OCI-LY7 (cell line): ENCODE measurements at regions not wholly inside any gene's neighbourhood (a gene's known extent, or its start where the extent isn't known, plus 50 kb on each side); places are given as distances from the start of the nearest gene placed in this dataset.

ENCODE experiments used
- BruUV-seq: library from RNA; stranded (reverse); fragments of 400-500 nt; replicated peaks from 2 replicates; lab custom pipeline; 2021; lab: Mats Ljungman, UMichigan
- CTCF ChIA-PET: fragments of 300-600 bp; sonication (Branson Sonifier 250); formaldehyde crosslinking; loops from one replicate; lab custom pipeline; 2022; ENCODE audit warnings: antibody characterized with exemption; ENCODE audit not compliant: unreplicated experiment; lab: Charles Lee
- POLR2A ChIA-PET: fragments of 300-600 bp; sonication (Branson Sonifier 250); formaldehyde crosslinking; loops from one replicate; lab custom pipeline; 2022; ENCODE audit warnings: antibody characterized with exemption; lab: Charles Lee
- DNase-seq: peaks from one replicate; pipeline ENCODE4 v3.0.0-alpha.2; 2015; ENCODE audit warnings: low spot score
- H2AFZ ChIP-seq: fragments of 200-600 bp; sonication (generic), shearing (Covaris generic); 2 replicates; pipeline ENCODE4 v1.6.1; 2014; ENCODE audit warnings: mild to moderate bottlenecking, antibody characterized with exemption, low read length, moderate library complexity
- H3K27ac ChIP-seq: fragments of 200-600 bp; sonication (generic); 2 replicates; pipeline ENCODE4 v1.5.1; 2014; ENCODE audit warnings: mixed run types, low read depth, mild to moderate bottlenecking, moderate library complexity, low read length, inconsistent platforms; ENCODE audit not compliant: poor library complexity, severe bottlenecking
- H3K36me3 ChIP-seq: fragments of 200-600 bp; sonication (generic); 2 replicates; pipeline ENCODE4 v1.6.1; 2014; ENCODE audit warnings: mild to moderate bottlenecking, antibody characterized with exemption, low read length, moderate library complexity, mixed read lengths; ENCODE audit not compliant: insufficient read depth
- H3K4me1 ChIP-seq: fragments of 200-600 bp; sonication (generic); 2 replicates; pipeline ENCODE4 v1.5.1; 2014; ENCODE audit warnings: mild to moderate bottlenecking, low read length; ENCODE audit not compliant: insufficient read depth, poor library complexity, severe bottlenecking
- H3K4me2 ChIP-seq: fragments of 200-600 bp; sonication (generic); 2 replicates; pipeline ENCODE4 v1.6.1; 2014; ENCODE audit warnings: mild to moderate bottlenecking, low read length
- H3K4me3 ChIP-seq: fragments of 200-600 bp; sonication (generic); 2 replicates; pipeline ENCODE4 v1.5.1; 2014; ENCODE audit warnings: mild to moderate bottlenecking, low read depth, low read length; ENCODE audit not compliant: poor library complexity, severe bottlenecking
- H3K79me2 ChIP-seq: fragments of 200-600 bp; sonication (generic); 2 replicates; pipeline ENCODE4 v1.6.1; 2016; ENCODE audit warnings: low read depth, mild to moderate bottlenecking, low read length, moderate library complexity, mixed read lengths; ENCODE audit not compliant: insufficient read depth
- H3K9me2 ChIP-seq: fragments of 200-600 bp; sonication (generic); 2 replicates; pipeline ENCODE4 v1.6.1; 2016; ENCODE audit warnings: mild to moderate bottlenecking, low read length, mixed read lengths; ENCODE audit not compliant: insufficient read depth
- H3K9me3 ChIP-seq: fragments of 200-600 bp; sonication (generic); 2 replicates; pipeline ENCODE4 v1.6.1; 2014; ENCODE audit warnings: mild to moderate bottlenecking, mixed run types, low read length, mixed read lengths
- H4K20me1 ChIP-seq: fragments of 200-600 bp; sonication (generic); 2 replicates; pipeline ENCODE4 v1.6.1; 2014; ENCODE audit warnings: mild to moderate bottlenecking, antibody characterized with exemption, low read length, moderate library complexity, mixed read lengths; ENCODE audit not compliant: insufficient read depth
- CTCF ChIP-seq: fragments of 200-600 bp; sonication (generic); conservative IDR thresholded peaks from 2 replicates; pipeline ENCODE4 v1.5.1; 2014; ENCODE audit warnings: mild to moderate bottlenecking, antibody characterized with exemption, low read length, moderate library complexity, mixed read lengths
- EZH2phosphoT487 ChIP-seq: fragments of 200-600 bp; sonication (generic); IDR thresholded peaks from 2 replicates; pipeline ENCODE4 v1.6.1; 2018; ENCODE audit warnings: low read depth, borderline replicate concordance, mild to moderate bottlenecking, mixed run types, antibody characterized with exemption, low read length, moderate library complexity, mixed read lengths
- intact Hi-C: fragments of 100-400 bp; cut with micrococcal nuclease; formaldehyde crosslinking; loops from one replicate; pipeline ENCODE4 v1.10.0; 2022; ENCODE audit not compliant: unreplicated experiment

GRCh38 chr18:8507361-8507760 lies 101.9 kb upstream of the RAB12 start:
- Histone ChIP-seq H2AFZ (no peak overlapping the region), H3K9me2 (no peaks in the 10 kb centered on the region), H3K27ac (no peak overlapping the region), H3K4me3 (no peak overlapping the region), H4K20me1 (no peaks in the 10 kb centered on the region), H3K9me3 (no peaks in the 10 kb centered on the region), H3K4me2 (no peak overlapping the region), H3K36me3 (no peaks in the 10 kb centered on the region), H3K4me1 (no peaks in the 10 kb centered on the region), H3K79me2 (no peaks in the 10 kb centered on the region)
- no TSS peak for BruUV-seq
- DNase-seq, result peak; percentile 14
- ChIA-PET POLR2A (interaction anchor here (0.6 to 0.7 kb wide), 2 partner anchors 161 to 1048 kb away, joined by 3 to 4 read pairs; no protein-coding TSS in a partner anchor), CTCF (no interaction called here)
- TF ChIP-seq CTCF (peak; percentile 76), EZH2phosphoT487 (no peak)
- intact Hi-C loops, result no loop called here

- no peaks in the 10 kb centered on the region for H3K9me2 ChIP-seq
- no peaks in the 10 kb centered on the region for H3K4me1 ChIP-seq
- no peak overlapping the region for H3K4me3 ChIP-seq
- POLR2A ChIA-PET, result interaction anchor here (0.6 to 0.8 kb wide), 3 partner anchors 8 to 1049 kb away, joined by 3 to 4 read pairs (median 3); no protein-coding TSS in a partner anchor
- intact Hi-C loops, result no loop called here
- H3K36me3 ChIP-seq, result no peaks in the 10 kb centered on the region
- no peak overlapping the region for H2AFZ ChIP-seq
- H3K4me2 ChIP-seq, result no peak overlapping the region
- no peaks in the 10 kb centered on the region for H4K20me1 ChIP-seq
- no TSS peak for BruUV-seq
- TF ChIP-seq EZH2phosphoT487 (no peak), CTCF (no peak)
- no peak overlapping the region for H3K27ac ChIP-seq
- H3K79me2 ChIP-seq, result no peaks in the 10 kb centered on the region
- no peak for DNase-seq
- no peaks in the 10 kb centered on the region for H3K9me3 ChIP-seq
- CTCF ChIA-PET, result no interaction called here
These were observed 101.1 kb upstream of the RAB12 start for GRCh38 chr18:8507915-8508705.

DNA sequence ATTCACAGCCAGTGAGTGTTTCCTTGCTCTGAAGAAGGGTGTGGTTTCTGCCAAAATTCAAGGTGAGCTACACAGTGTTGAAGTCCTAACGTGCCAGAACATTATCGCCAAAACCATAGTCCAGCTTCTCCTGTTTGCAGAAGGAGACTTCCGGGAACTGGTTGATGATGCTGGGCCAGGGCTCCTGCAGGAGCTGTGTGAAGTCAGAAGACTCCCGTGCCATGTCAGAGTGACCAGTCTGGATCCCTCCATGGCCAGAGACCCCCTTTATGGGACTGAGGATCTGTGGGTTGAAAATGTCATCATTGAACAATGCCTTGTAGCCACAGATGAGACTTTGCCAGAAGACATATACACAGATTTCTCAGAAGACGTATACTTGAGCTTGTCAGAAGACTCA lies 96.0 kb upstream of the RAB12 start:
- no peaks in the 10 kb centered on the region for H3K9me2 ChIP-seq
- BruUV-seq, result no TSS peak
- H3K36me3 ChIP-seq, result no peaks in the 10 kb centered on the region
- no peak overlapping the region for H2AFZ ChIP-seq
- CTCF ChIA-PET, result no interaction called here
- H3K79me2 ChIP-seq, result no peaks in the 10 kb centered on the region
- intact Hi-C loops, result no loop called here
- no peaks in the 10 kb centered on the region for H4K20me1 ChIP-seq
- no peaks in the 10 kb centered on the region for H3K4me1 ChIP-seq
- TF ChIP-seq EZH2phosphoT487 (no peak), CTCF (no peak)
- H3K27ac ChIP-seq, result no peak overlapping the region
- POLR2A ChIA-PET, result interaction anchor here (0.6 kb wide), 2 partner anchors 129 to 144 kb away, joined by 3 to 4 read pairs; no protein-coding TSS in a partner anchor
- DNase-seq, result no peak
- no peak overlapping the region for H3K4me3 ChIP-seq
- no peak overlapping the region for H3K4me2 ChIP-seq
- H3K9me3 ChIP-seq, result no peaks in the 10 kb centered on the region
